Keratinocyte (primary cell): ENCODE measurements at regions not wholly inside any gene's neighbourhood (a gene's known extent, or its start where the extent isn't known, plus 50 kb on each side); places are given as distances from the start of the nearest gene placed in this dataset.
"Not testable (repeated sequence)": the region's sequence is repeated elsewhere in the genome, so short reads cannot be mapped to it uniquely, and the experiment has no call there.

Experiments used
- DNase-seq: peaks from one replicate; pipeline ENCODE4 v3.0.0-alpha.2; 2011; ENCODE audit warnings: low read depth, missing footprints, low spot score
- FAIRE-seq: peaks from 2 replicates; lab custom pipeline; 2011; peaks lifted over from hg19 to GRCh38; lab: Jason Lieb, UNC
- H2AFZ ChIP-seq: 2 replicates; pipeline ENCODE4 v1.6.0; 2012; ENCODE audit warnings: low read length, control low read depth, inconsistent platforms; ENCODE audit not compliant: control insufficient read depth
- H3K27ac ChIP-seq: 2 replicates; pipeline ENCODE4 v1.5.1; 2011; ENCODE audit warnings: low read length; ENCODE audit not compliant: control insufficient read depth, insufficient read depth
- H3K27me3 ChIP-seq: 3 replicates; pipeline ENCODE4 v1.6.0; 2011; ENCODE audit warnings: low read length; ENCODE audit not compliant: control insufficient read depth, insufficient read depth; ENCODE audit errors: extremely low read depth
- H3K36me3 ChIP-seq, 2 experiments: 2 replicates in 1 of 2; 3 replicates in 1 of 2; pipeline ENCODE4 v1.5.1; 2011; ENCODE audit warnings: low read length in 2 of 2, mild to moderate bottlenecking in 1 of 2; ENCODE audit not compliant: control insufficient read depth in 2 of 2, insufficient read depth in 2 of 2; ENCODE audit errors: extremely low read depth in 1 of 2
- H3K4me1 ChIP-seq: 3 replicates; pipeline ENCODE4 v1.5.1; 2011; ENCODE audit warnings: low read length; ENCODE audit not compliant: control insufficient read depth, insufficient read depth; ENCODE audit errors: extremely low read depth
- H3K4me2 ChIP-seq: 3 replicates; pipeline ENCODE4 v1.6.0; 2011; ENCODE audit warnings: low read depth, low read length; ENCODE audit not compliant: control insufficient read depth, insufficient read depth; ENCODE audit errors: extremely low read depth
- H3K4me3 ChIP-seq, 3 experiments: fragments of 200-600 bp in 1 of 3; sonication (generic) in 1 of 3; 2 replicates in 2 of 3; 3 replicates in 1 of 3; pipeline ENCODE4 v1.5.1; 2011 to 2016; ENCODE audit warnings: low read length in 3 of 3, mild to moderate bottlenecking in 3 of 3, control low read depth in 2 of 3, inconsistent platforms in 1 of 3, low read depth in 1 of 3, mixed read lengths in 1 of 3, mixed run types in 1 of 3, moderate library complexity in 1 of 3; ENCODE audit not compliant: control insufficient read depth in 2 of 3, insufficient read depth in 2 of 3; ENCODE audit errors: extremely low read depth in 1 of 3
- H3K79me2 ChIP-seq: 2 replicates; pipeline ENCODE4 v1.6.0; 2012; ENCODE audit warnings: low read length; ENCODE audit not compliant: control insufficient read depth, insufficient read depth
- H3K9ac ChIP-seq: 3 replicates; pipeline ENCODE4 v1.6.0; 2011; ENCODE audit warnings: low read length; ENCODE audit not compliant: control insufficient read depth, insufficient read depth; ENCODE audit errors: extremely low read depth
- H3K9me1 ChIP-seq: 3 replicates; pipeline ENCODE4 v1.6.0; 2011; ENCODE audit warnings: low read length; ENCODE audit not compliant: control insufficient read depth, insufficient read depth; ENCODE audit errors: extremely low read depth
- H3K9me3 ChIP-seq: 2 replicates; pipeline ENCODE4 v1.5.1; 2012; ENCODE audit warnings: low read depth, low read length; ENCODE audit not compliant: control insufficient read depth
- H4K20me1 ChIP-seq: 3 replicates; pipeline ENCODE4 v1.6.0; 2011; ENCODE audit warnings: low read length; ENCODE audit not compliant: control insufficient read depth, insufficient read depth; ENCODE audit errors: extremely low read depth
- dilution Hi-C: fragments of 300-500 bp; cut with MboI; formaldehyde crosslinking; loops from one replicate; pipeline ENCODE4 v1.7.0; 2020; ENCODE audit warnings: low sequenced_read_pairs; ENCODE audit not compliant: extremely low pct_ligation_motif_present

DNA sequence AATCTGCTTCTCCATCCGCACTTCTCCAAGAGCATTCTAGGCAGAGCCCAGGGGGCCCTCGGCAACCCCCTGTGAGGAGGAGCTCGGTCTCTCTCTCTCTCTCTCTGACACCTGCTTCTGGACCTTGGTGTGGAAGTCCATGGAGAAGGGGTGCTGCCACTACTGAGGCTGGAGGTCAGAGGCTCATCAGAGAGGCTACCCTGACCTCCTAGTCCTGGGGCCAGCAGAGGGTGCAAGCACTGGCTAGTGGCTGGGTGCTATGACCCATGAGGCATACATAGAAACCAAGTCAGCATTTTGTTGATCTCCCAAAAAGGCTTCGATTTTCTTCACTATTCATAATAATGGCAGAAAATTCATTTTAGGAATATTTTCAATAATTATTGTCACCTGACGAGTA is 94.0 kb downstream of the NAPG start:
- H3K4me2 ChIP-seq, H4K20me1 ChIP-seq, H3K4me1 ChIP-seq, H3K79me2 ChIP-seq, H3K36me3 ChIP-seq, H3K9me1 ChIP-seq, FAIRE-seq, dilution Hi-C loops, H2AFZ ChIP-seq, H3K27ac ChIP-seq, H3K4me3 ChIP-seq, H3K9me3 ChIP-seq, DNase-seq, H3K9ac ChIP-seq, H3K27me3 ChIP-seq: not testable (repeated sequence)
